ENCODE measurements at regions not wholly inside any gene's neighbourhood (a gene's known extent, or its start where the extent isn't known, plus 50 kb on each side); places are given as distances from the start of the nearest gene placed in this dataset.

DNA sequence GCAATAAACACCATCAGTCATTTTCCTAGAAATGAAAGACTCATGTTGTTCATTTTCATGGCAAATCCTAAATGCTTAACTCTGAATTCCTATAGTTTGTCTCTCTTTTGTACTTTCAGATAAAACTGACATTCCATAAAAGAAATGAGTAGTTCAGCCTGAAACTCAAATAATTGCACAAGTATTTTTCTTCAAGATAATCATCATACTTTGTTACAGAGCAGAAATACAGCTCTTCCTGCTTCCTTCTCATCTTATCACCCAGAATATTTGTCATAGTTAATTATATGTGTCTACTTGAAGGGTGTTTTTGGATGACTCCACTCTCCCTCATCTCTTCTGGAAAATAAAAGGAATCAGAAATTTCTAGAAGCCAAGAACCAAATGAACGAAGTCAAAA lies 141.1 kb downstream of the HNMT start:
- H3K27me3 ChIP-seq (ENCODE audit: control insufficient read depth, insufficient read depth) = no peaks in the 10 kb centered on the region
- DNase-seq (no peak), ATAC-seq (no peak)
- intact Hi-C loops (cut with DNase I) = no loop called here
- no peak overlapping the region for H3K4me3 ChIP-seq (ENCODE audit: low read length)
- H3K4me1 ChIP-seq (ENCODE audit: control insufficient read depth, insufficient read depth, low read length) = no peaks in the 10 kb centered on the region
- no peak overlapping the region for H3K27ac ChIP-seq (ENCODE audit: low read length)
- no peaks in the 10 kb centered on the region for H3K9me3 ChIP-seq (ENCODE audit: control insufficient read depth, low read length)
- 54% methylated on average over 1 of the region's 1 CpG for WGBS

- Histone ChIP-seq H3K4me1 (ENCODE audit: control insufficient read depth, insufficient read depth, low read length) (no peaks in the 10 kb centered on the region), H3K9me3 (ENCODE audit: control insufficient read depth, low read length) (no peaks in the 10 kb centered on the region), H3K27ac (ENCODE audit: low read length) (no peak overlapping the region), H3K4me3 (ENCODE audit: low read length) (no peak overlapping the region), H3K27me3 (ENCODE audit: control insufficient read depth, insufficient read depth) (no peaks in the 10 kb centered on the region)
- DNase-seq = no peak
- ATAC-seq = no peak
- whole genome bisulfite sequencing = 49% methylated on average over 1 of the region's 1 CpG
- intact Hi-C loops (cut with DNase I) = no loop called here
Measured at GRCh38 chr2:138106606-138107005, 142.3 kb downstream of the HNMT start.

DNA sequence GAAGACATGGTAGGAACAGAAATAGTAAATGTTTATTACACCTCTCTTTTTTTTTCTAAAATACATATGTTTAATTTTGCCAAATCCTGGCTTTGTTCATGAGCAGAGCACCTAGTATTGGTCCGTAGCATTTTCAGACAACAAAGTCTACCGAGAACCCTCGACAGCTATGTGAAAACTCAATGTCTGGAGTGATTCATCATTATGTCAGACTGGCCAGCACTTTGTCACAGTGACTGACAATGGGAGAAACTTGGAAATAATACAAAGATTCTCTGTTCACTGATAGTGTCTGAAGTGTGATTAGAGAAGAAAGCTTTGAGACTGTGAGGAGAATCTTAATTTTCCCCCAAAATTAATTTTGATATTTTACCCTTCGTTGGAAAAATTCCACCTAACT lies 143.0 kb downstream of the HNMT start:
- H3K4me3 ChIP-seq (ENCODE audit: low read length) = no peak overlapping the region
- H3K27ac ChIP-seq (ENCODE audit: low read length) = no peak overlapping the region
- no peaks in the 10 kb centered on the region for H3K9me3 ChIP-seq (ENCODE audit: control insufficient read depth, low read length)
- DNase-seq (no peak), ATAC-seq (no peak)
- intact Hi-C loops (cut with DNase I) = no loop called here
- 45% methylated on average over 4 of the region's 4 CpGs for WGBS
- no peaks in the 10 kb centered on the region for H3K27me3 ChIP-seq (ENCODE audit: control insufficient read depth, insufficient read depth)
- H3K4me1 ChIP-seq (ENCODE audit: control insufficient read depth, insufficient read depth, low read length) = no peaks in the 10 kb centered on the region

GRCh38 chr2:138110453-138111083 lies 146.3 kb downstream of the HNMT start:
- no peak overlapping the region for H3K4me3 ChIP-seq (ENCODE audit: low read length)
- H3K4me1 ChIP-seq (ENCODE audit: control insufficient read depth, insufficient read depth, low read length) = no peaks in the 10 kb centered on the region
- no peak for ATAC-seq
- no peaks in the 10 kb centered on the region for H3K27me3 ChIP-seq (ENCODE audit: control insufficient read depth, insufficient read depth)
- no peaks in the 10 kb centered on the region for H3K9me3 ChIP-seq (ENCODE audit: control insufficient read depth, low read length)
- 87% methylated on average over 2 of the region's 2 CpGs for WGBS
- intact Hi-C loops (cut with DNase I) = no loop called here
- DNase-seq = no peak
- no peak overlapping the region for H3K27ac ChIP-seq (ENCODE audit: low read length)

DNA sequence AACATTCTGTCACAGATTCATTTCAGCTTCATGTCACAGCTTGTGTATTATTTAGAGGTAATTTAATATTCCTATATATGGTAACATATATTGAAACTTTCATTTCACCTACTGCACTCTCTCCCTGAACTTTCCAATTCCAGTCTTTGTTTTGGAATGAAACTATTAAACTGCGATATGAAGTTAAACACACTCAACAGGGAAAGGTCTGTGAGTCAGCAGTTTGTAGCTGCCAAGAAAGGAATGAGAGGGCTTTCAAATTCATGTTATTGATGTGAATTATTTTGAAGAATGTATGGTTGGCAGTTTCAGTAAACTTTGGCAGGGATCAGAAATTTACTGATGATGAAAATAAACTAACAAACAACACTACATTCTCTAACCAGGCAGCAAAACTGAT lies 148.3 kb downstream of the HNMT start:
- intact Hi-C loops (cut with DNase I) = no loop called here
- H3K27me3 ChIP-seq (ENCODE audit: control insufficient read depth, insufficient read depth) = no peaks in the 10 kb centered on the region
- no peak overlapping the region for H3K27ac ChIP-seq (ENCODE audit: low read length)
- 72% methylated on average over 1 of the region's 1 CpG for whole genome bisulfite sequencing
- ATAC-seq = no peak
- no peaks in the 10 kb centered on the region for H3K9me3 ChIP-seq (ENCODE audit: control insufficient read depth, low read length)
- DNase-seq = no peak
- no peaks in the 10 kb centered on the region for H3K4me1 ChIP-seq (ENCODE audit: control insufficient read depth, insufficient read depth, low read length)
- no peak overlapping the region for H3K4me3 ChIP-seq (ENCODE audit: low read length)

DNA sequence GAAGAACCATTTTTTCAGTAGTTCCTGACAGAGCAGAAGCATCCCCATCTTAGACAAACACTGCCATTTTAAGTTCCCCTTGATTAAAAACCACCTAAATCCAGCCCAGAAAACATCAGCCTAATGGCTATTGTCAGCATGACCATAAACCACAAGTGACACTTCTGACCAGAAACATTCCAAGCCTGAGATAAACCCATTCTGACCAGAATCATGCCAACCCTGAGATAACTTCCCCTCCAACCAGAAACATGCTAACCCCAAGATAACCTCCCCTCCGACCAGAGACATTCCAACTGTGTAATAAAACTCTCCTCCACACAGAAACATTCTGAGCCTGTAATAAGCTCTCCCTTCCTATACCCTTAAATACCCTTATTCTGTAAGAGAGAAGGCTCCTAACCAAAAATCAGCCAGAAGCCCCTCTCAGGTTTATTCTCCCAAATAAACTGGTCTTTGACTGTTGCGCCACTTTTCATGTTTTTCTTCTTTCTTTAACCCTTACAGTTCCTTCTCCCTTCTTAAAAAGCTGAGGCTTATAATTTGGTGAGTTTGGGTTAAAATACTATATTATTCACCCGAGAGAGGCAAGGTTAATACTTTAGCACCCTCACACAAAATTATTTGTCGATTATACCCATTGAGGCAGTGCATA lies 149.7 kb downstream of the HNMT start:
- Histone ChIP-seq H3K9me3 (ENCODE audit: control insufficient read depth, low read length) (no peaks in the 10 kb centered on the region), H3K4me1 (ENCODE audit: control insufficient read depth, insufficient read depth, low read length) (no peaks in the 10 kb centered on the region), H3K4me3 (ENCODE audit: low read length) (no peak overlapping the region), H3K27ac (ENCODE audit: low read length) (no peak overlapping the region), H3K27me3 (ENCODE audit: control insufficient read depth, insufficient read depth) (no peaks in the 10 kb centered on the region)
- intact Hi-C loops (cut with DNase I) = no loop called here
- no peak for ATAC-seq
- 82% methylated on average over 4 of the region's 4 CpGs for WGBS
- DNase-seq = no peak

- Histone ChIP-seq H3K4me3 (ENCODE audit: low read length) (no peak overlapping the region), H3K4me1 (ENCODE audit: control insufficient read depth, insufficient read depth, low read length) (no peaks in the 10 kb centered on the region), H3K9me3 (ENCODE audit: control insufficient read depth, low read length) (no peaks in the 10 kb centered on the region), H3K27ac (ENCODE audit: low read length) (no peak overlapping the region), H3K27me3 (ENCODE audit: control insufficient read depth, insufficient read depth) (no peaks in the 10 kb centered on the region)
- intact Hi-C loops (cut with DNase I) = no loop called here
- ATAC-seq (no peak), DNase-seq (no peak)
Measured at GRCh38 chr2:138115666-138116065, 151.4 kb downstream of the HNMT start.

GRCh38 chr2:138116456-138116855 lies 152.2 kb downstream of the HNMT start:
- H3K27ac ChIP-seq (ENCODE audit: low read length) = no peak overlapping the region
- H3K4me1 ChIP-seq (ENCODE audit: control insufficient read depth, insufficient read depth, low read length) = no peaks in the 10 kb centered on the region
- H3K27me3 ChIP-seq (ENCODE audit: control insufficient read depth, insufficient read depth) = no peaks in the 10 kb centered on the region
- DNase-seq (no peak), ATAC-seq (no peak)
- no peaks in the 10 kb centered on the region for H3K9me3 ChIP-seq (ENCODE audit: control insufficient read depth, low read length)
- no peak overlapping the region for H3K4me3 ChIP-seq (ENCODE audit: low read length)
- intact Hi-C loops (cut with DNase I) = no loop called here
- 94% methylated on average over 4 of the region's 4 CpGs for WGBS

GRCh38 chr2:138121666-138122661 lies 157.7 kb downstream of the HNMT start:
- H3K27ac ChIP-seq (ENCODE audit: low read length) = no peak overlapping the region
- WGBS = 69% methylated on average over 3 of the region's 3 CpGs
- H3K9me3 ChIP-seq (ENCODE audit: control insufficient read depth, low read length) = no peaks in the 10 kb centered on the region
- ATAC-seq (no peak), DNase-seq (peak in 1 of 3 donors; percentile 21)
- H3K4me1 ChIP-seq (ENCODE audit: control insufficient read depth, insufficient read depth, low read length) = no peaks in the 10 kb centered on the region
- no peak overlapping the region for H3K4me3 ChIP-seq (ENCODE audit: low read length)
- intact Hi-C loops (cut with DNase I) = no loop called here
- H3K27me3 ChIP-seq (ENCODE audit: control insufficient read depth, insufficient read depth) = no peaks in the 10 kb centered on the region

DNA sequence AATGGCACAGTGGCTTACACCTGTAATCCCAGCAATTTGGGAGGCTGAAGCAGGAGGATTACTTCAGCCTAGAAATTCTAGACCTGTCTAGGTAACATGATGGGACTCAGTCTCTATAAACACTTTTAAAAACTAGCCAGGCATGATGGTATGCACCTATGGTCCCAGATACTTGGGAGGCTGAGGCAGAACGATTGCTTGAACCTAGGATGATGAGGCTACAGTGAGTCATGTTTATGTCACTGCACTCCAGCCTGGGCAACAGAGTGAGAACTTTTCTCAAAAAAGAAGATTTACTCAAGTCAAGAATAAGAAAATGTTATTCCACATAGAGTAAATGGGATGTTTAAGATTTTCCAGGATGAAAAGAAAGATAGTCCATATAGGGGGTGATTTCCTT lies 158.6 kb downstream of the HNMT start:
- Histone ChIP-seq H3K9me3 (ENCODE audit: control insufficient read depth, low read length) (no peaks in the 10 kb centered on the region), H3K27ac (ENCODE audit: low read length) (no peak overlapping the region), H3K4me1 (ENCODE audit: control insufficient read depth, insufficient read depth, low read length) (no peaks in the 10 kb centered on the region), H3K27me3 (ENCODE audit: control insufficient read depth, insufficient read depth) (no peaks in the 10 kb centered on the region), H3K4me3 (ENCODE audit: low read length) (no peak overlapping the region)
- 84% methylated on average over 1 of the region's 1 CpG for WGBS
- ATAC-seq (no peak), DNase-seq (no peak)
- intact Hi-C loops (cut with DNase I) = no loop called here

GRCh38 chr2:138123741-138124140 lies 159.5 kb downstream of the HNMT start:
- intact Hi-C loops (cut with DNase I) = no loop called here
- ATAC-seq = no peak

More at GRCh38 chr2:138123741-138124140, 159.5 kb downstream of the HNMT start:
- no peaks in the 10 kb centered on the region for H3K9me3 ChIP-seq (ENCODE audit: control insufficient read depth, low read length)
- no peak overlapping the region for H3K4me3 ChIP-seq (ENCODE audit: low read length)
- no peak for DNase-seq
- H3K27ac ChIP-seq (ENCODE audit: low read length) = no peak overlapping the region
- no peaks in the 10 kb centered on the region for H3K27me3 ChIP-seq (ENCODE audit: control insufficient read depth, insufficient read depth)
- H3K4me1 ChIP-seq (ENCODE audit: control insufficient read depth, insufficient read depth, low read length) = no peaks in the 10 kb centered on the region

Data from right cardiac atrium (tissue), 5 donors.